Peyer's patch (tissue), 4 donors: ENCODE measurements at regions not wholly inside any gene's neighbourhood (a gene's known extent, or its start where the extent isn't known, plus 50 kb on each side); places are given as distances from the start of the nearest gene placed in this dataset.

Experiments used
- CTCF ChIP-seq, 6 experiments: fragments of 450-650 bp in 4 of 6; fragments of 200-600 bp in 2 of 6; sonication (generic) in 1 of 6; IDR thresholded peaks; one replicate each; pipeline ENCODE4 v1.5.1; 2017 to 2019; ENCODE audit warnings: antibody characterized with exemption in 6 of 6, mild to moderate bottlenecking in 3 of 6, moderate library complexity in 1 of 6
- POLR2A ChIP-seq, 2 donors: fragments of 450-650 bp; IDR thresholded peaks; one replicate each; pipeline ENCODE4 v1.5.1; 2017; ENCODE audit warnings: antibody characterized with exemption in 2 of 2, mild to moderate bottlenecking in 2 of 2, moderate library complexity in 2 of 2

- TF ChIP-seq POLR2A (IDR thresholded peaks at IDR 0.05) (no peak), CTCF (IDR thresholded peaks at IDR 0.05) (no peak)
Measured at GRCh38 chr21:31571879-31572278, 87.6 kb upstream of the SOD1 start.
